ENCODE measurements at regions not wholly inside any gene's neighbourhood (a gene's known extent, or its start where the extent isn't known, plus 50 kb on each side); places are given as distances from the start of the nearest gene placed in this dataset.

DNA sequence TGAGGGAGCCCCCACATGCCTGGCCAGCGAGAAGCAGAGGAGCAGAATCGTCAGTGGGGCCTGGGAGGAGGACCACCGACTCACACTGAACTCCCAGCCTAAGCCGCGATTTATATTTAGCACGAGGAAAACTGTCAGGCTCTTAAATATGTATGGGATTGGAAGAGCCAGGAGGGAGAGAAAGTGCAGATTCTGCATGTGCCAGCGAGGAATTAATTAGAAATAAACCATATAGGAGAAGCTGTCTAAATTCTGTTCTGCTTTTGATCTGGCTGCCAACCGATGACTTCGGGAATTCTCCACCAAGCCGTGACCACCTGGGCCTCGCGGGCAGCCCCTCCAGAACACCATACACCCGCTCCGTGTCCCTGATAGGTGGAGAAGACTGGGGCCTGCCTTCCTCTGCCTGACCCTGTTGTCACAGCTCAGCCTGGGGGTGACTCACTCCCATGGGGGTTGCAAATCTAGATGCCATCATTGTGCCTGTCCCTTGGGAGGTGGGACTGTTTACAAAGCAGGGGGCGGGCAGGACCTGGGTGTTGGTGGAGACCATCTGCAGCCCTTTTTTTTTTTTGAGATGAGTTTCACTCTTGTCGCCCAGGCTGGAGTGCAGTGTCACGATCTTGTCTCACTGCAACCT, 91.1 kb upstream of the PMEPA1 start (continued):
- TF ChIP-seq, protein P1, sequence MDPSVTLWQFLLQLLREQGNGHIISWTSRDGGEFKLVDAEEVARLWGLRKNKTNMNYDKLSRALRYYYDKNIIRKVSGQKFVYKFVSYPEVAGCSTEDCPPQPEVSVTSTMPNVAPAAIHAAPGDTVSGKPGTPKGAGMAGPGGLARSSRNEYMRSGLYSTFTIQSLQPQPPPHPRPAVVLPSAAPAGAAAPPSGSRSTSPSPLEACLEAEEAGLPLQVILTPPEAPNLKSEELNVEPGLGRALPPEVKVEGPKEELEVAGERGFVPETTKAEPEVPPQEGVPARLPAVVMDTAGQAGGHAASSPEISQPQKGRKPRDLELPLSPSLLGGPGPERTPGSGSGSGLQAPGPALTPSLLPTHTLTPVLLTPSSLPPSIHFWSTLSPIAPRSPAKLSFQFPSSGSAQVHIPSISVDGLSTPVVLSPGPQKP (IDR thresholded peaks at IDR 0.05; ENCODE audit: low read depth, low read length), result no peak
- TF ChIP-seq KDM5A (IDR thresholded peaks at IDR 0.05), result no peak
- TF ChIP-seq ZC3H11A (IDR thresholded peaks at IDR 0.05), result no peak
- no peak for TF ChIP-seq POLR2AphosphoS2 (conservative IDR thresholded peaks at IDR 0.05; ENCODE audit: low read length)
- TF ChIP-seq NR3C1 (IDR thresholded peaks at IDR 0.05), result no peak

DNA sequence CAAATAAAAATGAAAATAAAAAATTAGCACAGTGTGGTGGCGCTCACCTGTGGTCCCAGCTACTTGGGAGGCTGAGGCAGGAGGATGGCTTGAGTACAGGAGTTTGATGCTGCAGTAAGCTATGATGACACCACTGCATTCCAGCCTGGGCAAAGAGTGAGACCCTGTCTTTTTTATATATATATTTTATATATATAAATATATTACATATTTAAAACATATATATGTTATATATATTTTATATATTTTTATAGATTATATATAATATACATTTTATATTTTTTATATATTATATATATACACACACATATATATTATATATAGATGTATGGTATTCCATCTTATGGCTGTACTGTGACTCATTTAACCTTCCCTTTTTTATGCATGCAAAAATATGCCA, 87.6 kb upstream of the PMEPA1 start:
- Histone ChIP-seq H3K9me3 (no peaks in the 10 kb centered on the region), H3K4me1 (peaks cover 10% of the 10 kb centered on the region), H3K4me3 (no peak overlapping the region), H3K27ac (no peak overlapping the region), H3K4me2 (no peak overlapping the region)
- WGBS (ENCODE audit: missing lambda C conversion rate), result 91% methylated on average over 1 of the region's 1 CpG
- ChIA-PET POLR2A (no interaction called here), CTCF (no interaction called here)
- ATAC-seq (no peak), FAIRE-seq (no peak), DNase-seq (ENCODE audit: low read depth in 1 of 2, low spot score in 1 of 2) (no peak)
- TF ChIP-seq CHD2 (IDR thresholded peaks at IDR 0.05; ENCODE audit: low read length, partially characterized antibody), result no peak
- TF ChIP-seq KDM5A (IDR thresholded peaks at IDR 0.05), result no peak
- TF ChIP-seq GATA3 (IDR thresholded peaks at IDR 0.05; ENCODE audit: borderline replicate concordance), result no peak
- no peak for TF ChIP-seq ZNF302 (CRISPR knock-in tag; IDR thresholded peaks at IDR 0.05)
- no peak for TF ChIP-seq TP53 (CRISPR knock-in tag; IDR thresholded peaks at IDR 0.05)
- TF ChIP-seq MAFK (IDR thresholded peaks at IDR 0.05; ENCODE audit: partially characterized antibody), result no peak
- no peak for TF ChIP-seq NFE2L2 (conservative IDR thresholded peaks at IDR 0.05; ENCODE audit: low read length)
- no peak for TF ChIP-seq FOSB (CRISPR knock-in tag; IDR thresholded peaks at IDR 0.05)
- TF ChIP-seq HEYL (CRISPR knock-in tag; IDR thresholded peaks at IDR 0.05), result no peak
- TF ChIP-seq ZSCAN20 (CRISPR knock-in tag; IDR thresholded peaks at IDR 0.05), result no peak

DNA sequence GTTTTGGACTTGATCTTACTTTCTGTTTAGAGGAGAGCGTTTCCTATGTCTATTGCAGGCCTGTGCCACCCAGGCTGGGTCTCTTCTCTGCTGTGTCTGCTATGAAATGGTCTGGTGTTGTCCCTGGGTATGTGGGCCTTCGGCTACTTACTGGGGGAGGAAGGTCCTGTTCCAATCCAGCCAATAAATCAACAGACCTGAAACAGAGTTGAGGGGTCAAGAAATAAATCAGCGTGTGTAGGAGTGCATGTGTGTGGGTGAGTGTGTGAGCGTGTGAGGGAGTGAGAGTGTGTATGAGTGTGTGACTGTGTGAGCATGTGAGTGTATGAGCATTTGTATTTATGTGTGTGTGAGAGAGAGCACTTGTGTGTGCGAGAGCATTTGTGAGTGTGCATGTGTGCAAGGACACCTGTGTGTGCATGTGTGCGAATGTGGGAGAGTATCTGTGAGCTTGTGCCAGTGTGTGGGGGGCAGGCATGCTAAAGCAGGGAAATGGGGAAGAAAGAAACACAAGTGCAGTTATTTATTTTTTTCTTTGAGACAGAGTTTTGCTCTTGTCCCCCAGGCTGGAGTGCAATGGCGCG, 86.3 kb upstream of the PMEPA1 start:
- Histone ChIP-seq H3K9me3 (no peaks in the 10 kb centered on the region), H3K4me3 (no peak overlapping the region), H3K4me1 (peaks cover 10% of the 10 kb centered on the region), H3K4me2 (no peak overlapping the region), H3K27ac (peak overlapping the region in 1 of 2 experiments; percentile 74; a peak in 3 of 6 replicates)
- 78% methylated on average over 8 of the region's 8 CpGs for WGBS (ENCODE audit: missing lambda C conversion rate)
- DNase-seq (ENCODE audit: low read depth in 1 of 2, low spot score in 1 of 2), result no peak
- FAIRE-seq, result no peak
- ChIA-PET CTCF (interaction anchor here (0.8 kb wide), 1 partner anchor 9 kb away, joined by 4 read pairs; no protein-coding TSS in a partner anchor), POLR2A (no interaction called here)
- TF ChIP-seq RARB (CRISPR knock-in tag; IDR thresholded peaks at IDR 0.05) (no peak), MAZ (IDR thresholded peaks at IDR 0.05; ENCODE audit: borderline replicate concordance, low read depth, low read length) (no peak), SMC3 (IDR thresholded peaks at IDR 0.05) (no peak), FOSL2 (IDR thresholded peaks at IDR 0.05) (no peak), FOSL2 (CRISPR knock-in tag; IDR thresholded peaks at IDR 0.05) (no peak), FOXS1 (CRISPR knock-in tag; IDR thresholded peaks at IDR 0.05) (no peak), BHLHE40 (IDR thresholded peaks at IDR 0.05; ENCODE audit: low read depth, low read length) (no peak), CHD4 (IDR thresholded peaks at IDR 0.05; ENCODE audit: borderline replicate concordance) (no peak), MAFK (IDR thresholded peaks at IDR 0.05; ENCODE audit: partially characterized antibody) (no peak), CBX2 (IDR thresholded peaks at IDR 0.05; ENCODE audit: borderline replicate concordance, low read depth) (no peak), ESRRA (IDR thresholded peaks at IDR 0.05; ENCODE audit: borderline replicate concordance, low read length) (no peak)
- TF ChIP-seq, protein P2, sequence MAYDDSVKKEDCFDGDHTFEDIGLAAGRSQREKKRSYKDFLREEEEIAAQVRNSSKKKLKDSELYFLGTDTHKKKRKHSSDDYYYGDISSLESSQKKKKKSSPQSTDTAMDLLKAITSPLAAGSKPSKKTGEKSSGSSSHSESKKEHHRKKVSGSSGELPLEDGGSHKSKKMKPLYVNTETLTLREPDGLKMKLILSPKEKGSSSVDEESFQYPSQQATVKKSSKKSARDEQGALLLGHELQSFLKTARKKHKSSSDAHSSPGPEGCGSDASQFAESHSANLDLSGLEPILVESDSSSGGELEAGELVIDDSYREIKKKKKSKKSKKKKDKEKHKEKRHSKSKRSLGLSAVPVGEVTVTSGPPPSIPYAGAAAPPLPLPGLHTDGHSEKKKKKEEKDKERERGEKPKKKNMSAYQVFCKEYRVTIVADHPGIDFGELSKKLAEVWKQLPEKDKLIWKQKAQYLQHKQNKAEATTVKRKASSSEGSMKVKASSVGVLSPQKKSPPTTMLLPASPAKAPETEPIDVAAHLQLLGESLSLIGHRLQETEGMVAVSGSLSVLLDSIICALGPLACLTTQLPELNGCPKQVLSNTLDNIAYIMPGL (CRISPR knock-in tag; IDR thresholded peaks at IDR 0.05; ENCODE audit: borderline replicate concordance), result no peak
- TF ChIP-seq, protein P3, sequence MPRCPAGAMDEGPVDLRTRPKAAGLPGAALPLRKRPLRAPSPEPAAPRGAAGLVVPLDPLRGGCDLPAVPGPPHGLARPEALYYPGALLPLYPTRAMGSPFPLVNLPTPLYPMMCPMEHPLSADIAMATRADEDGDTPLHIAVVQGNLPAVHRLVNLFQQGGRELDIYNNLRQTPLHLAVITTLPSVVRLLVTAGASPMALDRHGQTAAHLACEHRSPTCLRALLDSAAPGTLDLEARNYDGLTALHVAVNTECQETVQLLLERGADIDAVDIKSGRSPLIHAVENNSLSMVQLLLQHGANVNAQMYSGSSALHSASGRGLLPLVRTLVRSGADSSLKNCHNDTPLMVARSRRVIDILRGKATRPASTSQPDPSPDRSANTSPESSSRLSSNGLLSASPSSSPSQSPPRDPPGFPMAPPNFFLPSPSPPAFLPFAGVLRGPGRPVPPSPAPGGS (IDR thresholded peaks at IDR 0.05), result no peak
- TF ChIP-seq, protein P4, sequence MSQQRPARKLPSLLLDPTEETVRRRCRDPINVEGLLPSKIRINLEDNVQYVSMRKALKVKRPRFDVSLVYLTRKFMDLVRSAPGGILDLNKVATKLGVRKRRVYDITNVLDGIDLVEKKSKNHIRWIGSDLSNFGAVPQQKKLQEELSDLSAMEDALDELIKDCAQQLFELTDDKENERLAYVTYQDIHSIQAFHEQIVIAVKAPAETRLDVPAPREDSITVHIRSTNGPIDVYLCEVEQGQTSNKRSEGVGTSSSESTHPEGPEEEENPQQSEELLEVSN (IDR thresholded peaks at IDR 0.05; ENCODE audit: borderline replicate concordance, low read depth), result no peak
- no peak for ATAC-seq

Measured in A549 (cell line).